Prostate gland (tissue), 2 donors: ENCODE measurements at regions not wholly inside any gene's neighbourhood (a gene's known extent, or its start where the extent isn't known, plus 50 kb on each side); places are given as distances from the start of the nearest gene placed in this dataset.

Source experiments
- DNase-seq: peaks from one replicate; pipeline ENCODE4 v3.0.0-alpha.2; 2019; ENCODE audit warnings: low spot score
- H3K27ac ChIP-seq, 2 donors: fragments of 200-600 bp; sonication (generic); 2 replicates each; pipeline ENCODE4 v1.5.1; 2017 to 2019
- H3K27me3 ChIP-seq: fragments of 200-600 bp; sonication (generic); replicated peaks from 2 replicates; pipeline ENCODE4 v1.5.1; 2019; ENCODE audit not compliant: insufficient read depth
- H3K36me3 ChIP-seq, 2 donors: fragments of 200-600 bp; sonication (generic); 1 replicate in 1 of 2; 2 replicates in 1 of 2; pipeline versions ENCODE4 v1.5.1 to v1.8.1; 2017 to 2019
- H3K4me1 ChIP-seq: fragments of 200-600 bp; sonication (generic); replicated peaks from 2 replicates; pipeline ENCODE4 v1.5.1; 2019
- H3K4me3 ChIP-seq, 2 donors: fragments of 200-600 bp; sonication (generic); 2 replicates each; pipeline ENCODE4 v1.5.1; 2017 to 2019
- H3K9me3 ChIP-seq: fragments of 200-600 bp; sonication (generic); 2 replicates; pipeline ENCODE4 v1.5.1; 2017
- CTCF ChIP-seq, 4 experiments: fragments of 200-600 bp in 2 of 4; fragments of 450-650 bp in 2 of 4; sonication (generic) in 2 of 4; IDR thresholded peaks; 1 replicate in 3 of 4; 2 replicates in 1 of 4; pipeline ENCODE4 v1.5.1; 2016 to 2019; ENCODE audit warnings: antibody characterized with exemption in 4 of 4, mild to moderate bottlenecking in 2 of 4, moderate library complexity in 2 of 4
- POLR2A ChIP-seq: fragments of 450-650 bp; IDR thresholded peaks from one replicate; pipeline ENCODE4 v1.6.1; 2016; ENCODE audit warnings: antibody characterized with exemption, mild to moderate bottlenecking
- POLR2AphosphoS5 ChIP-seq: sonication (generic); formaldehyde crosslinking; IDR thresholded peaks from one replicate; pipeline ENCODE4 v1.6.1; 2017; ENCODE audit warnings: antibody characterized with exemption
- WGBS: methylation state at CpG from one replicate; pipeline ENCODE4 v1.1.5; 2018; 5-methylcytosine and 5-hydroxymethylcytosine counted together
- intact Hi-C: fragments of 100-400 bp; cut with DNase I; formaldehyde crosslinking; loops from one replicate; pipeline ENCODE4 v1.14.2; 2022

- H3K36me3 ChIP-seq: no peaks in the 10 kb centered on the region
- intact Hi-C loops: no loop called here
- DNase-seq: no peak
- TF ChIP-seq CTCF (IDR thresholded peaks at IDR 0.05) (no peak), POLR2A (no peak), POLR2AphosphoS5 (no peak)
- no peak overlapping the region for H3K27ac ChIP-seq
- WGBS: 78% methylated on average over 1 of the region's 1 CpG
- no peaks in the 10 kb centered on the region for H3K27me3 ChIP-seq
- no peaks in the 10 kb centered on the region for H3K4me1 ChIP-seq
- no peak overlapping the region for H3K4me3 ChIP-seq
- no peaks in the 10 kb centered on the region for H3K9me3 ChIP-seq
Measured at GRCh38 chr5:161212123-161212712, 334.3 kb downstream of the GABRB2 start.

- Histone ChIP-seq H3K27me3 (no peaks in the 10 kb centered on the region), H3K9me3 (no peaks in the 10 kb centered on the region), H3K4me1 (no peaks in the 10 kb centered on the region), H3K36me3 (no peaks in the 10 kb centered on the region), H3K4me3 (no peak overlapping the region), H3K27ac (no peak overlapping the region)
- intact Hi-C loops: no loop called here
- no peak for DNase-seq
- TF ChIP-seq POLR2AphosphoS5: no peak
- TF ChIP-seq POLR2A: no peak
- no peak for TF ChIP-seq CTCF (IDR thresholded peaks at IDR 0.05)
Measured at GRCh38 chr5:161201558-161201957, 345.0 kb downstream of the GABRB2 start.

- H3K27ac ChIP-seq: no peak overlapping the region
- H3K4me3 ChIP-seq: no peak overlapping the region
- no peaks in the 10 kb centered on the region for H3K4me1 ChIP-seq
- H3K36me3 ChIP-seq: no peaks in the 10 kb centered on the region
- no peaks in the 10 kb centered on the region for H3K27me3 ChIP-seq
- no peak for DNase-seq
- intact Hi-C loops: no loop called here
- 84% methylated on average over 2 of the region's 2 CpGs for WGBS
- H3K9me3 ChIP-seq: no peaks in the 10 kb centered on the region
- no peak for TF ChIP-seq CTCF (IDR thresholded peaks at IDR 0.05)
- no peak for TF ChIP-seq POLR2A
- no peak for TF ChIP-seq POLR2AphosphoS5
Measured at GRCh38 chr5:161190778-161191177, 338.8 kb upstream of the ATP10B start.

GRCh38 chr5:161190086-161190485 is 338.1 kb upstream of the ATP10B start:
- H3K4me1 ChIP-seq: no peaks in the 10 kb centered on the region
- H3K27ac ChIP-seq: no peak overlapping the region
- no peaks in the 10 kb centered on the region for H3K9me3 ChIP-seq
- 64% methylated on average over 3 of the region's 3 CpGs for WGBS
- DNase-seq: no peak
- H3K36me3 ChIP-seq: no peaks in the 10 kb centered on the region
- H3K27me3 ChIP-seq: no peaks in the 10 kb centered on the region
- H3K4me3 ChIP-seq: no peak overlapping the region
- intact Hi-C loops: no loop called here
- no peak for TF ChIP-seq CTCF (IDR thresholded peaks at IDR 0.05)
- TF ChIP-seq POLR2A: no peak
- no peak for TF ChIP-seq POLR2AphosphoS5

GRCh38 chr5:161189452-161189851 is 337.4 kb upstream of the ATP10B start:
- no peak for DNase-seq
- H3K9me3 ChIP-seq: no peaks in the 10 kb centered on the region
- H3K27me3 ChIP-seq: no peaks in the 10 kb centered on the region
- no peak overlapping the region for H3K4me3 ChIP-seq
- intact Hi-C loops: no loop called here
- H3K36me3 ChIP-seq: no peaks in the 10 kb centered on the region
- 93% methylated on average over 1 of the region's 1 CpG for WGBS
- no peak for TF ChIP-seq CTCF (IDR thresholded peaks at IDR 0.05)
- TF ChIP-seq POLR2A: no peak
- TF ChIP-seq POLR2AphosphoS5: no peak
- no peak overlapping the region for H3K27ac ChIP-seq
- no peaks in the 10 kb centered on the region for H3K4me1 ChIP-seq
